GM23338 (cell line): ENCODE measurements at regions not wholly inside any gene's neighbourhood (a gene's known extent, or its start where the extent isn't known, plus 50 kb on each side); places are given as distances from the start of the nearest gene placed in this dataset.

Source experiments
- POLR2AphosphoS5 ChIP-seq: IDR thresholded peaks from 2 replicates; pipeline ENCODE4 v1.6.1; 2016; ENCODE audit warnings: antibody characterized with exemption, low read depth
- TF ChIP-seq, protein P1 (sequence below), 2 experiments: fragments of 200-600 bp in 1 of 2; sonication (generic) in 1 of 2; conservative IDR thresholded peaks; 2 replicates each; pipeline versions ENCODE4 v1.5.1 to v1.6.1; 2016 to 2017; ENCODE audit warnings: antibody characterized with exemption in 2 of 2, low read depth in 2 of 2, mild to moderate bottlenecking in 2 of 2, moderate library complexity in 1 of 2
- TF ChIP-seq, protein P2 (sequence below): IDR thresholded peaks from one replicate; pipeline ENCODE4 v1.6.1; 2018; ENCODE audit warnings: antibody characterized with exemption; ENCODE audit not compliant: unreplicated experiment

DNA sequence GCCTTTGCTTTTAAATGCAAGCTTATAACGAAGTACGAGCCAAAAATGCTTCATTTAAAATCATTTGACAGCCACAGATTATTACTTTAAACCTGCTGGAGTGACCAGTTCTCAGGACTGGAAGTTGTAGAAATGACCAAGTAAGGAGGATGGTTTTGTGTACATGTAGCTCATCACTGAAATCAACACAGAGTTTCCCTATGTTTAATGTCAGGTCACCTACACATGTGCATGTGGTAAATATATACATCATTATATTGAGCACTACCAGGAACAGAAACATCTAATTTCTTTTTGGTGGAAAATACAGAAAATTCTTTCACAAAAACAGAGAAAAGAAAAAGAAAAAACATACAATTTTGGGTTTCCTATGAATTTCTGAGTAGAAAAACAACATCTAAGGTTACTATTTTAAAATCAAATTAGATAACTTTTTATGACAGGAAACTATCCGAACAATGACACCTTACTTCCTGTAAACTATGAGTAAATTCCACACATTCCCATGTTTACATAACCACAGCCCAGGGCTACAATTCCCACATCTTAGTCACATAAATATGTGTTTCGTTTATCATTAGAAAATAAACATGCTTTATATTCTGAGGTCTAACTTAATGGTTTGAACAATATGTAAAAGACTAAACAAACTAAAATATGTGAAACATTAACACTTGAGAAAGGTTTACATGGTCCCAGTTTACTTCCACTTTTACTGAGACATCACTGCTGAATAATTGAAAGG lies 73.6 kb downstream of the ZNF281 start:
- TF ChIP-seq, protein P1, sequence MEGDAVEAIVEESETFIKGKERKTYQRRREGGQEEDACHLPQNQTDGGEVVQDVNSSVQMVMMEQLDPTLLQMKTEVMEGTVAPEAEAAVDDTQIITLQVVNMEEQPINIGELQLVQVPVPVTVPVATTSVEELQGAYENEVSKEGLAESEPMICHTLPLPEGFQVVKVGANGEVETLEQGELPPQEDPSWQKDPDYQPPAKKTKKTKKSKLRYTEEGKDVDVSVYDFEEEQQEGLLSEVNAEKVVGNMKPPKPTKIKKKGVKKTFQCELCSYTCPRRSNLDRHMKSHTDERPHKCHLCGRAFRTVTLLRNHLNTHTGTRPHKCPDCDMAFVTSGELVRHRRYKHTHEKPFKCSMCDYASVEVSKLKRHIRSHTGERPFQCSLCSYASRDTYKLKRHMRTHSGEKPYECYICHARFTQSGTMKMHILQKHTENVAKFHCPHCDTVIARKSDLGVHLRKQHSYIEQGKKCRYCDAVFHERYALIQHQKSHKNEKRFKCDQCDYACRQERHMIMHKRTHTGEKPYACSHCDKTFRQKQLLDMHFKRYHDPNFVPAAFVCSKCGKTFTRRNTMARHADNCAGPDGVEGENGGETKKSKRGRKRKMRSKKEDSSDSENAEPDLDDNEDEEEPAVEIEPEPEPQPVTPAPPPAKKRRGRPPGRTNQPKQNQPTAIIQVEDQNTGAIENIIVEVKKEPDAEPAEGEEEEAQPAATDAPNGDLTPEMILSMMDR (conservative IDR thresholded peaks at IDR 0.05; ENCODE audit: low read depth in 2 of 2): no peak
- TF ChIP-seq, protein P2, sequence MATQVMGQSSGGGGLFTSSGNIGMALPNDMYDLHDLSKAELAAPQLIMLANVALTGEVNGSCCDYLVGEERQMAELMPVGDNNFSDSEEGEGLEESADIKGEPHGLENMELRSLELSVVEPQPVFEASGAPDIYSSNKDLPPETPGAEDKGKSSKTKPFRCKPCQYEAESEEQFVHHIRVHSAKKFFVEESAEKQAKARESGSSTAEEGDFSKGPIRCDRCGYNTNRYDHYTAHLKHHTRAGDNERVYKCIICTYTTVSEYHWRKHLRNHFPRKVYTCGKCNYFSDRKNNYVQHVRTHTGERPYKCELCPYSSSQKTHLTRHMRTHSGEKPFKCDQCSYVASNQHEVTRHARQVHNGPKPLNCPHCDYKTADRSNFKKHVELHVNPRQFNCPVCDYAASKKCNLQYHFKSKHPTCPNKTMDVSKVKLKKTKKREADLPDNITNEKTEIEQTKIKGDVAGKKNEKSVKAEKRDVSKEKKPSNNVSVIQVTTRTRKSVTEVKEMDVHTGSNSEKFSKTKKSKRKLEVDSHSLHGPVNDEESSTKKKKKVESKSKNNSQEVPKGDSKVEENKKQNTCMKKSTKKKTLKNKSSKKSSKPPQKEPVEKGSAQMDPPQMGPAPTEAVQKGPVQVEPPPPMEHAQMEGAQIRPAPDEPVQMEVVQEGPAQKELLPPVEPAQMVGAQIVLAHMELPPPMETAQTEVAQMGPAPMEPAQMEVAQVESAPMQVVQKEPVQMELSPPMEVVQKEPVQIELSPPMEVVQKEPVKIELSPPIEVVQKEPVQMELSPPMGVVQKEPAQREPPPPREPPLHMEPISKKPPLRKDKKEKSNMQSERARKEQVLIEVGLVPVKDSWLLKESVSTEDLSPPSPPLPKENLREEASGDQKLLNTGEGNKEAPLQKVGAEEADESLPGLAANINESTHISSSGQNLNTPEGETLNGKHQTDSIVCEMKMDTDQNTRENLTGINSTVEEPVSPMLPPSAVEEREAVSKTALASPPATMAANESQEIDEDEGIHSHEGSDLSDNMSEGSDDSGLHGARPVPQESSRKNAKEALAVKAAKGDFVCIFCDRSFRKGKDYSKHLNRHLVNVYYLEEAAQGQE: no peak
- no peak for TF ChIP-seq POLR2AphosphoS5
